NCI-H1105 treated with DMSO at 0.1 percent for 48 hours (cell line): ENCODE measurements at regions not wholly inside any gene's neighbourhood (a gene's known extent, or its start where the extent isn't known, plus 50 kb on each side); places are given as distances from the start of the nearest gene placed in this dataset.
"Not testable (repeated sequence)": the region's sequence is repeated elsewhere in the genome, so short reads cannot be mapped to it uniquely, and the experiment has no call there.

ENCODE experiments used
- DNase-seq: peaks from one replicate; lab custom pipeline; 2025; lab: John Stamatoyannopoulos, UW

DNA sequence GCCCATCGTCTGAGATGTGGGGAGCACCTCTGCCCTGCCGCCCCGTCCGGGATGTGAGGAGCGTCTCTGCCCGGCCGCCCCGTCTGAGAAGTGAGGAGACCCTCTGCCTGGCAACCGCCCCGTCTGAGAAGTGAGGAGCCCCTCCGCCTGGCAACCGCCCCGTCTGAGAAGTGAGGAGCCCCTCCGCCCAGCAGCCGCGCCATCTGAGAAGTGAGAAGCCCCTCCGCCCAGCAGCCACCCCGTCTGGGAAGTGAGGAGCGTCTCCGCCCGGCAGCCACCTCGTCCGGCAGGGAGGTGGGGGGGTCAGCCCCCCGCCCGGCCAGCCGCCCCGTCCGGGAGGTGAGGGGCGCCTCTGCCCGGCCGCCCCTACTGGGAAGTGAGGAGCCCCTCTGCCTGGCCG lies 267.2 kb downstream of the MEF2C start:
- not testable (repeated sequence) for DNase-seq

DNA sequence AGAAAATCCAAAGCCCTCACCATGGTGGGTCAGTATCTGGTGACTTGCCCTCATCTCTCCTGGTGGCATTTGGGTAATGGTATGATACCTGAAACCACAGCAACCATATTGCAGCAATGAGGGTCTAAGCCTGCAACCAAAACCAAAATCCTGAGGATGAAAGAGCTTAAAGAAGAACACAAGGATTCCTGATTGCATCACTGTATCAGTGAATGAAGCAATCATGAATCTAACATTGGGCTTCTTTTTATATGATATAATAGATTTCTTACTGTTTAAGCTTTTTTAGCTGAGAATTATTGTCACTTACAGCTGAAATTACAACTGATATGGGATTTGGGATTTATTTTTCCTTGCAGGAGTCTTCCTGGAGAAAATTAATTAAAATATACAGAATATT lies 269.9 kb downstream of the MEF2C start:
- DNase-seq = no peak

DNA sequence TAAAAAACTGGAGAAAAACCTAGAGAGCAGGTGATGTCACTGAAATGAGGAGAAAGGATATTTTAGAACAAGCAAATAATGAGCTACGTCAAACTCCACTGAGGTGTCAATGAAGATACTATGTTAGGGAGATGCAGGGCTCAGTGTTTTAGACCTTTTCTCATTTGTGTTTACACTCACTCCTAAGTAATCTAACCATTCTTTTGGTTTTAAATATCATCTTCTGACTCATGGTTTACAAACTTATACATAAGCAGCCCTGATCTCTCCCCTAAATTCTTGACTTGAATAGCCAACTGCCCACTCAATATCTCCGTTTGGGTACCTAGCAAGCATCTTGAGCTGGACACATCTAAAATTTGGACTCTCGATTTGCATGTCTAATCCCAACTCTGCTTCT lies 272.4 kb downstream of the MEF2C start:
- DNase-seq = no peak

DNA sequence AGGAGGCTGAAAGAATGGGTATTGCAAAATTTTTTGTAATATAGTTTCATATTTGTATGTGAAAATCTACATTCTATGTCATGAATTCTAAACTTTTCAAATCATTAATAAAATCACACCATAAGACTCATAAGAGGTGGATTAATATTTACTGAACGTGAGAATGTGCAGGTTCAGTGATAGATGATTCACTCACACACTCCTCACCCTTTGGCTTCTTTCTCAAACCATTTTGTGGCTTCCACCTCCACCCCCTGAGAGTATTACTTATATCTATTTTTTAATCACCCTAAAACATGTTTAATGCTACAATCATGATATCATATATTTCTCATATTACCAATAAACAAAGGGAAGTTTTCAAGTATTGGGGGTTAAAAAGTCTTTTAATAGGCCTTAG lies 275.5 kb downstream of the MEF2C start:
- no peak for DNase-seq

DNA sequence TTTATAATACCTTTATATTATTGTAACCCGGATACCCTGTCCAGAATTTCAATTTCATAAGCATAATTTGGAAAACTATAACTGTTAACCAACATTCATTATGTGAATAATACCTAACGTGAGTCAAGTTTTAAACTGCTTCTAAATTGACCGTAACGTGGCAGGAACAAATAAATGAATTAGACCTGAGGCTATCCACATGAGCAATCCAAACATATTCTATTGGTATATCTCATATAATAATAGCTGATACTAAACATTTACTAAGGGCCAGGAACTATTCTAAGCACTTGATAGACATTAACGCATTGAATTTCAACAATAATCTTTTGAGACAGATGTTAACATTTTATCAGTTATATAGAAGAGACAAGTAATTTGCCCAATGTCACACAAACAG lies 276.4 kb downstream of the MEF2C start:
- DNase-seq = no peak

DNA sequence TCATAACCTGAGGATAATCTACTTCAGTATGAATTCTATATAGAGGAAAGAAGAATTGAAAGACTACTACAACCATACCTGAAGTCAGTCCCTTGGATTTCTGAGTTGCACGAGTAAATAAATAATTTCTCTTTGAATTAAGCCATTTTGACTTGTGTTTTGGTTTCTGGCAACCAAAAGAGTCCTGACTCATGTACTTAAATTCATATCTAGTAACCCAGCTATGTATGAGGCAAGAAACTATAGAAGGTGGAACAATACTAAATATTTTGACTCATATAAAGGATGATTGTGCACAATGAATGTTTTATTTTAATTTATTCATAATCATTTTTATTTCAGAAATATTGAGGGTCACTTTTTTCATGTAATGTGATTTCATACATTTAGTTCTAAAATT lies 276.8 kb downstream of the MEF2C start:
- no peak for DNase-seq

DNA sequence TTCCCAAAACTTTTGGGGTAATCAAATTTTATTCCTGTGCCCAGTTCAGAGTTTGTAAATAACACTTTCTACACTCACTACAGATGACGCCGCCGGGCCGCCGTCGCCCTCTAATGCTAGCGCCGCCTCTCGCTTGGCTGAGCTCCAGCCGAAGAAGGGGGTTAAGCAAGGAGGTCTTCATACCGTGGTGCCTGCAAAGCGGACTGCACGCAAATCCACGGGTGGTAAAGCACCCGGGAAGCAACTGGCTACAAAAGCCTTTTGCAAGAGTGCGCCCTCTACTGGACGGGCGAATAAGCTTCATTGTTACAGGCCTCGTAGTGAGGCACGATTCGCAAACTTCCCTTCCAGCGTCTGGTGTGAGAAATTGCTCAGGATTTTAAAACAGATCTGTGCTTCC lies 280.4 kb downstream of the MEF2C start:
- no peak for DNase-seq

DNA sequence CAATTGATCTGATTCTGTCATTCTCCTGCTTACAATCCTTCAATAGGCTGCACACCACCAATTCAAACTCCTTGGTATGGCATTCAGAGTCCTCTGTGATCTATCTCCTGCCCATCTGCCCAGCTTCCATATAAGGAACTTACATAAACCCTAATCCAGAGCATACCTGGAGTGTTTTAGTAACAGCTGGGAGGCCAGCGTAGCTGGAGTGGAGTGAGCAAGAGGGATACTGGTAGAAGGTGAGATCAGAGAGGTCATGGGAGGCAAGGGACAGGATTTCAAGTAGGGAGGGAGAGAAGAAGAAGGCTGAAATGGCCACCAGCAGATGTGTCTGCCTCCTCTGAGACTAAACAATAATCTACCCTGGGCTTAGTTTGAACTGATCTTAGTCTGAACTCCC lies 288.5 kb downstream of the MEF2C start:
- DNase-seq = no peak

DNA sequence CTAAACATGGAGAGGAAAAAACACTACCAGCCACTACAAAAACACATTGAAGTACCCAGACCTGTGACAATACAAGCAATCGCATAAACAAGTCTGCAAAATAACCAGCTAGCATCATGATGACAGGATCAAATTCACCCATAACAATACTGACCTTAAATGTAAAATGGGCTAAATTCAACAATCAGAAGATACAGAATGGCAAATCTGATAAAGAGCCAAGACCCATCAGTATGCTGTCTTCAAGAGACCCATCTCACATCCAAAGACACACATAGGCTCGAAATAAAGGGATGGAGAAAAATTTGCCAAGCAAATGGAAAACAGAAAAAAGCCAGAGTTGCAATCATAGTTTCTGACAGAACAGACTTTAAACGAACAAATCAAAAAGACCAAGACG lies 294.4 kb downstream of the MEF2C start:
- DNase-seq = no peak

DNA sequence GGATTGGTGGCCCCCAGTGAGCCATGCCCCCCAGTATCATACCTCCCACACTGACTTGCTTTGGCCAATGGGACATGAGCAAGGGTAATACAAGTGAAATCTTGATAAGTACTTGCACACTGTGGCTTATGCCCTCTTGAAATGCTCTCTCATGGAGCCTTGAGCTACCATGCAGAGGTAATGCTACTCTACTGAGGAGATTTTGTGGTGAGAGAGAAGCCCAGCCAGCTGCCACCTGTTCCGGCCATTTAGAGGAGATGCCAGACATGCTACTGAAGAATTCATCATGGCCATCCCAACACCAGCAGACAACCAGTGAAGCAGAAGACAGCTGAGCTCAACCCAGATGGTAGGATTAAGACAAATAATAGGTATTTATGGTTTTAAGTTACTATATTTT lies 299.5 kb downstream of the MEF2C start:
- no peak for DNase-seq

DNA sequence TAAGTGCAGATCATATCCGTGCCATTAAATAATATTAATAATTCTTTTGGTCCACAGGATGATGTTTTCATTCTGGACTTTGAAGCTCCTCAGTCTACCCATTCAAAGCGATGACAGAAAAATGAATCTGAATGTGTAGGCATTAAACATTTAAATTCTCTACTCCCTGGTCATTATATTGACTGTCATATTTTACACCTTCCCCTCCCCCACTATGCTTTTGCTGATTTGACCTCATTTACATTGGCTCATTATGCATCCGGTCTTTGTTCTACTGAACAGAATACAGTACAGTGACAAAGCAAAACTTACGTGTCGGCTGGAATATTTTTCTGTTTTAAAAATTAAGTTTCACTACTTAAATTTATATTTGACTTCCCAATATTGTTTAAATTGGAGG lies 289.7 kb upstream of the TMEM161B start:
- DNase-seq = no peak

DNA sequence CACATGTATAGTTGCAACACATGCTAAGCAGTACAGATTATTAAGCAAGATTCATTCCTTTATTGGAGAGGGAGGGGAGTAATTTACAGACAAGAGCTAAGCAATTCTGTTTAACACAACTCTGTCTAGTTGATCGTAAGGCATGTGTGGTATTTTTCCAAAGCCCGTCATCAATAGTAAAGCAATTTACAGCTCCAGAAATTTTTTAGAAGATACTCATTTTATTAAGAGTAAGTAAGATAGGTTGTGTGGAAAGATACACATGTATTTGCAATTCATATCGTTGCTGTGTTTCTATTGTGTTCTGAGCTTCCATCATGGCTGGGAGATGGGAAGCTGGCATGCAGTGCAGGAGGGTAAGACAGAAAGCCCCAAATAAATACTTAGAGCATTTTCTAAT lies 289.2 kb upstream of the TMEM161B start:
- DNase-seq = no peak

DNA sequence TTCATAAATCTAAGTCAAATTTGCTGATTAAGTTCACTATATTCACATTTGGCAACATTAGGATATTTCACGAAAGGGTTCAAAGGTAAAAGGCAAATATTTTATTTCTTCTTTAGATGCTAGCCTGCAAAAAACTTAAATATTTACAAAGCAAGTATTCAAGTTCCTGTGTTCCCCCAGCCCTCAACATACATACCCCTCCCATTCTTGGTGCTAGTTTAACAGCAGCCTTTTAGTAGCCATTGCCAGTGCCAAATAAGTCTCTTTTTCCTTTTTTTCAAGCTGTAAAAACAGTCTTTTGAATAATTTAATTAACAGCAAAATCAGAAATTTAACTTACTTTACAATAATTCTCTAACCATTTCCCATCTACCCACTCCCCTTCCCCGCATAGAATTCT lies 288.5 kb upstream of the TMEM161B start:
- no peak for DNase-seq

DNA sequence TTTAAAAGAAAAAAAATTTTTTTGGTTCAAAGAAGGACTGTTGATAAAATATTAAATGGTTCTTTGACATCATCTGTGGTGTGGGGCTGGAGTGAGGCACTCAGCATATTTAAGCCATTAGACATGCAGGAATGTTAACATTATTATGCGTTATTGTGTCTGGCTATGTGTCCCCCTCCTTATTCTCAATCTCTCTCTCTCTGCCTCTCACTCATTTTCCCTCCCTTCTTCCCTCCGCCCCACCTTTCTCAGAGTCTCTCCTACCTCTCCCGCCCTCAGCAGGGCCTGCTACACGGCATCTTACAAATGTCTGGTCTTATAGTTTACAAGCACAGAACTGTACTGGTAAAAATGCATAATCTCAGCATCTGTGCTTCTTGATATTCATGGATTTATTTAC lies 287.8 kb upstream of the TMEM161B start:
- no peak for DNase-seq

DNA sequence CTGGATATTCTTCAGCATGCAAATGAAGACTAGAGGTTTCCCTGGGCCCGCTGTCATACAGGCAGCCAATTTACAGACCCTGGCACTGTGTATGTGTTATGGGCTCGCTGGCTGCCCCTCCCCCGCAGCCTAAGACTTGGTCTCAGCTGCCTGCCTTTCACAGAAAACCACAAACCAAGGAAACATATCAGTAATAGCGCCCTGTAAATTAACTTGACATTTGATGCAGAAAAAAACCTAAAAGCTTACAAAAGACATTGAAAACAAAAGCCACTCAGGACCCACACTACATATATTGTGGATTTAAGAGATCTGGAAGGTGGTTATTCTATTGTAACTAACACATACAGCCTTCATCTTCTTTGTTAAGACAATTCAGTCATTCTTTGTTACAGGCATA lies 287.0 kb upstream of the TMEM161B start:
- no peak for DNase-seq

DNA sequence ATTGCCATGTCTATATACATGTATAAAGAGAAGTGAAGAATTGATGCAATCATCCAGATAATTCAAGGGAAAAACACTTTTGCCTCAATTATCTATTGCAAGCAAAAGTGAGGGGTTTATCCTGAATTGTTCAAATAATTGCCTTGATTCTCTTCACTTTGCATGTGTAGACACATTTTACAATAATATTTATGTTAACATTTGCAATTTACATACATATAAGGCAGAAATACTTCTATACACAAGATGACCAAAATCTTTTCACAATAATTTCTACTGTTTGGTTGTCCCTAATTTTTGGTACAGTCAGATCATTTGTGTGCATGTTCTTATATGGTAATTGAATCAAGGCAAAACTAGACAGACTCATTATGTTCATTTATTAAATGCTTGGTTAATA lies 285.3 kb upstream of the TMEM161B start:
- DNase-seq = no peak

DNA sequence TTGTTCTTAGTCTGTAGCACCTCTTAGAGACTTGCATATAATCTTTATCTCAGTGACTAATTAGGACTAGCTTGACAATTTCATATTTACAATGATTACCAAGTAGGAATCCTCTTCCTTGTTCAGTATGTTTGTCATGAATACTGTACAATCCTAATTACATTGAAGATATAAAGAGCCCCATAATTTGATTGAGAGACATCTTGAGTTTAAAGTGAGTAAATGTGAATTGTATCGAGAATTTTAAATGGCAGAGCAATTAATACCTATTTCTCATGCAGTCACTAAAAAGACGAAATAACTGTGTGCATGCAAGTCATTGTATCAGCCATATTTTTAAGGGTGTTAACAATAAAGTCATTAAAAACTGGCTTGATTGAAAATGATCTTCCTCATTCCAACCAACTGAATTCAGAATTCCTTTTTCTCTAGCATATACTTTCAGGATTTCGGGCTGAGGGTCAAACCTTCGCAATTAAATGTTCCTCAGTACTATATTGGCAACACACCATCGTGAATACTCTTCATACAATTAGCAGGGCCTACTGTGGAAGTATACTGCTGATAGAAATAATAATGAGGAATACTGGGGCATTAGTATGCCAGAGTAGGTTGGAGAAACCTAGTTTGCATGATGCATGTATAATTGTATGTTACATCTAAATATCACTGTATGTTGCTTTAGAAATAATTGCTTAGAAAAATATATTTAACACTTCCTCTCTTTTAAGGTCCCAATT lies 284.7 kb upstream of the TMEM161B start:
- DNase-seq = no peak

DNA sequence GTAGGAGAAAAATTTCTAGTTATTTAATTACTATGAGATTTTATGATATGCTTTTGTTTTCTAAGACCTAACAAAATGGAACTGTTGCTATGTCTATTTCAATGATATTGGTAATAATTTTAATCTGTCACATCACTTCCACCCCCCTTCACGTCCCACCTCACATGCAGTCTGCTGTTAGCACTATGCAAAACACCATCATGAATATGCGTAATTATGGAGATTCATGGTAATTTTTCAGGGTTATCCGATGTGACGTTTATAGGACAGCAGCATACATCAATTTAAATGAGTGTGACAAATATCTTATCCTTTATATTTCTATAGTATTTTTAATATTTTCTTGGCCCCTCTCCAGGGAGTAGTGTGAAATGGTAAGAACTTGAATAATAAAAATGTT lies 283.8 kb upstream of the TMEM161B start:
- no peak for DNase-seq

DNA sequence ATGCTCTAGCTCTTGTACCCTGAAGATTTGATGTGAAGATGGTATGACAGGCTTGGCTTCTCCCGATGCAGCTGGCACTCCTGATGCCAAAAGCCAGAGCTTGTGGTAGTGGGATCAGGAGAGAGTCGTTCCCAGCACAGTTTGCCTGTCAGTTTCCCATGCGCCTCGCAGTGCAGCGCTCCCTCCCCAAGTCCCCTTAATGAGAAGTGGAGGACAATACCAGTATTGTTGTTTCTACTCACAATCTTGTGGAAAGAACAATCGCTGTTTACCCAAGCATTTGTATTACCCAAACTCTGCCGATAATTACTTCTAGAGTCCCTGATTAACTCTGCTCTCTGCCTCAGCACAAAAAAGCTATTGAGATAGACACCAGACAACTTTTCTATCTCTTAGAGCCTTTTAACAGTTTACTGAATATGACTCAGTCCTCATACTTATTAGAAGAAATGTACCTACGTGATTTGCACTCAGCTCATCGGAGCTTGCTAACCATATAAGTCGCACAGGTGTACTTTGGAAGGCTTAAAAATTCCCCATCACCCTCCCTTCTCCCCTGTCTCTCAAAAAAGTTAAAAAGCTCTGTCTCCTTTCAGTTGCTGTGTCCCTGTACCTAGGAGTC lies 283.2 kb upstream of the TMEM161B start:
- no peak for DNase-seq

DNA sequence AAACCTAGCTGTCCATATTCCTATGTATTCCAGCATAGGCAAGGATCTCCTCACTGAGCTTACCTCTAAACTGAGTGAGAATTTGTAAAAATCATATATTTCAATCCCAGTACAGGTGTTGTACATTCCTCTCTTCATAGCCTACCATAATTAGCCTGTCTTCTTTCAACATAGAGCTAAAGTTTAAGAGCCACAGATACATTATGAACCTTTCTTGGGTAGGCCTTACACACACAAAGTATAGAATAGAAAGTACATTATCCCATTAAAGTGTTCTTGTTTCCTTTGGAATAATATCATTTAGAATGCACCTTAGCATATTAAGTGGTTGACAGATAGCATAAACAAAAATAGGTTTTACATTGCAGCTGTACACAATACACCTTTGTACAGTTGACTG lies 282.1 kb upstream of the TMEM161B start:
- DNase-seq = no peak

DNA sequence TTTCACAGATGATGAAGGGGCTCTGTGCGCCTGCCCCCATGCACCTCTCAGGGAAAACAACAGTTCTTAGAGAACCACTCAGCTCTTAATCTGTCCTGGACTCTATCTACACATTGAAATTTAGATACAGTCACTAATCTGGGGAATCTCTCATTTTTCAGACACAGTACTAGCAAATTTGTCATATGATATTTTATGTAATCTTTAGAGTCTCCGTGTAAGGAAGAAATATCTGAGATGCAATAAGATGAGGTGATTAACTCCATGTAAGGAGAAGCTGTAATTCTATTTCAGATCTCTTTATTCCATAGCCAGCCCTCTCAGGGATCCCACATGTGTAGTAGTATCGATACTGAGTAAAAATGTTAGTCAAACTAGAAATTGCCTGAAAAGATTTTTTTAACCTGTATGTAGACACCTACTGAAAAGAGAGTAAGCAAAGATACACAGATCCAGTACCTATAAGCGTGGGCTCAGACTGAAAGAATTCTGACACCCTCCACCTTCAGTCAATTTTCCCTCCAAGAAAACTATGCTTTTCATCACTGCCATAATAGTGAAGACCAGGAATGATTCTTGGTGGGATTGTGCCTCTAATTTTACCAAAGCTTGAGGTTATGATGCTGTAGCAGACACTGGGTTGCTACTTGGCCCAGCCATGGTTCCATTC lies 279.6 kb upstream of the TMEM161B start:
- DNase-seq = no peak

DNA sequence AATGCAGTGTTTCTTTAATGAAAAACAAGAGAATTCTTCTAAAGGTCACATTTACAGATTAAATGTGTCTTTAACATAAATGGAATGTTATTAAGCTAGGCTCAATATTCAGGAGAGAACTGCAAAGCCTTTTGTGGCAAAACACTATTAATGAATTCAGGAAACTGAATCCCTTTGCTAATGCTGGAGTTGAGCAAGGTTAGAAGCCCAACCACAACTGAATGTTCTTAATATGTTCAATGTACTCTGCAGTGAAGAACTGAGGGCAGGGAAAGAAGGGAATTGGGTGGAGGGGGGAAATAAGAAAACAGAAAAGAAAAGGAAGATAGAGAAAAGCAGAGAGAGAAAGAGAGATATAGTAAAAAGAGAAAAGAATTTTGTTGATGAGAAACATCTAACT lies 276.7 kb upstream of the TMEM161B start:
- no peak for DNase-seq

DNA sequence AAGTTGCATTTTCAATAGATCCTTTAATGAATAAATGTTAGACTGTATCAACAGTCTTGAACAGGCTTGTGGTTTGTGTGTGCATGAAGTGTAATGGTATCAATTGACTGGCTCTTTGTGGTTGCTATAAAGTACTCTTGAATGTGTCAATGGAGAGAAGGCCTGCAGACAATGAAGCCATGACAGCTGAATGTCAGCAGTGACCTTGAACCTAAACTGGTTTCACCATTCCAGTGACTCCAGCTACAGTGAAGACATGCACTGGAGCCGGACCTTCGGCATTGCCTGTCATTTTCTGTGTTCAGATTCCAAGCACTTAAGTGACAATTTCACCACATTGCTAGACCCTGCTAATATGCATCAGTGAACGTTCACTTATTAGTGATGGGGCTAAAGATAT lies 276.0 kb upstream of the TMEM161B start:
- DNase-seq = no peak
